ENCODE measurements at regions not wholly inside any gene's neighbourhood (a gene's known extent, or its start where the extent isn't known, plus 50 kb on each side); places are given as distances from the start of the nearest gene placed in this dataset.

DNA sequence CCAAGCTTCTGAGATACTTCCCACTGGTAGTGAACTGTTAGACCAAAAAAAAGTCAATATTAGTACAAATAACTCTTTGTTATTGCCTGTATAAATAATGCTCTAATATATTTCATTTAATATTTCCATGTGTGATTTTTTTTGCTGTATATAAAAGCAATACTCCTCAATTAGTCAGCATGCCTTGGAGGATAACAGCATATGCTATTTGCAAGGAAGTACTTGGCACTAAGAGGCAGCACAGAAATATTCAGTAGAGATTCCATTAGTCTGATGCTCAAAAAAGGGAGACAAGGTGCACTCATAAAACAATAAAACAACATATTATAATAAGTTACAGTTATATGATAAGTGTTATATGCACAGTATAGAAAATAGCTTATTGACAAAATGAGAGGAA lies 296.6 kb upstream of the MPDZ start:
- no peaks in the 10 kb centered on the region for H3K4me1 ChIP-seq (ENCODE audit: control insufficient read depth, insufficient read depth, low read length)
- BruUV-seq (replicated peaks), result no TSS peak
- in situ Hi-C loops (cut with MboI) (no loop called here), intact Hi-C loops (cut with micrococcal nuclease; ENCODE audit: unreplicated experiment) (no loop called here)
- SMC1A ChIA-PET (ENCODE audit: uncharacterized antibody, unreplicated experiment), result interaction anchor here (0.6 kb wide), 1 partner anchor 111 kb away, joined by 3 read pairs; no protein-coding TSS in a partner anchor
- no peak overlapping the region for H2AFZ ChIP-seq (ENCODE audit: control insufficient read depth, low read depth, low read length)
- H4K20me1 ChIP-seq (ENCODE audit: control insufficient read depth, insufficient read depth), result no peaks in the 10 kb centered on the region
- no peak overlapping the region for H3K9ac ChIP-seq (ENCODE audit: control insufficient read depth, insufficient read depth, low read length)
- H3K27me3 ChIP-seq (replicated peaks in 1 of 2; ENCODE audit: control insufficient read depth in 2 of 2, insufficient read depth in 2 of 2, low read length in 1 of 2), result no peaks in the 10 kb centered on the region
- TF ChIP-seq NFIC (IDR thresholded peaks at IDR 0.05; ENCODE audit: low read depth, low read length) (no peak), NR2C1 (IDR thresholded peaks at IDR 0.05) (no peak), CHD1 (IDR thresholded peaks at IDR 0.05; ENCODE audit: low read depth, low read length) (no peak), CBFB (IDR thresholded peaks at IDR 0.05; ENCODE audit: low read depth) (no peak), RAD51 (IDR thresholded peaks at IDR 0.05) (no peak), IKZF1 (conservative IDR thresholded peaks at IDR 0.05) (no peak), FOXK2 (IDR thresholded peaks at IDR 0.05) (no peak), HDAC6 (IDR thresholded peaks at IDR 0.05; ENCODE audit: unreplicated experiment) (no peak), TAF1 (IDR thresholded peaks at IDR 0.05; ENCODE audit: borderline replicate concordance, low read depth, low read length) (no peak), SMAD5 (IDR thresholded peaks at IDR 0.05; ENCODE audit: low read depth) (no peak), ATF7 (IDR thresholded peaks at IDR 0.05; ENCODE audit: low read depth) (no peak)
- TF ChIP-seq, protein P1, sequence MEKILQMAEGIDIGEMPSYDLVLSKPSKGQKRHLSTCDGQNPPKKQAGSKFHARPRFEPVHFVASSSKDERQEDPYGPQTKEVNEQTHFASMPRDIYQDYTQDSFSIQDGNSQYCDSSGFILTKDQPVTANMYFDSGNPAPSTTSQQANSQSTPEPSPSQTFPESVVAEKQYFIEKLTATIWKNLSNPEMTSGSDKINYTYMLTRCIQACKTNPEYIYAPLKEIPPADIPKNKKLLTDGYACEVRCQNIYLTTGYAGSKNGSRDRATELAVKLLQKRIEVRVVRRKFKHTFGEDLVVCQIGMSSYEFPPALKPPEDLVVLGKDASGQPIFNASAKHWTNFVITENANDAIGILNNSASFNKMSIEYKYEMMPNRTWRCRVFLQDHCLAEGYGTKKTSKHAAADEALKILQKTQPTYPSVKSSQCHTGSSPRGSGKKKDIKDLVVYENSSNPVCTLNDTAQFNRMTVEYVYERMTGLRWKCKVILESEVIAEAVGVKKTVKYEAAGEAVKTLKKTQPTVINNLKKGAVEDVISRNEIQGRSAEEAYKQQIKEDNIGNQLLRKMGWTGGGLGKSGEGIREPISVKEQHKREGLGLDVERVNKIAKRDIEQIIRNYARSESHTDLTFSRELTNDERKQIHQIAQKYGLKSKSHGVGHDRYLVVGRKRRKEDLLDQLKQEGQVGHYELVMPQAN (conservative IDR thresholded peaks at IDR 0.05), result no peak
- TF ChIP-seq, protein P2, sequence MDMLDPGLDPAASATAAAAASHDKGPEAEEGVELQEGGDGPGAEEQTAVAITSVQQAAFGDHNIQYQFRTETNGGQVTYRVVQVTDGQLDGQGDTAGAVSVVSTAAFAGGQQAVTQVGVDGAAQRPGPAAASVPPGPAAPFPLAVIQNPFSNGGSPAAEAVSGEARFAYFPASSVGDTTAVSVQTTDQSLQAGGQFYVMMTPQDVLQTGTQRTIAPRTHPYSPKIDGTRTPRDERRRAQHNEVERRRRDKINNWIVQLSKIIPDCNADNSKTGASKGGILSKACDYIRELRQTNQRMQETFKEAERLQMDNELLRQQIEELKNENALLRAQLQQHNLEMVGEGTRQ (IDR thresholded peaks at IDR 0.05; ENCODE audit: borderline replicate concordance, low read depth, low read length), result no peak
- TF ChIP-seq, protein P3, sequence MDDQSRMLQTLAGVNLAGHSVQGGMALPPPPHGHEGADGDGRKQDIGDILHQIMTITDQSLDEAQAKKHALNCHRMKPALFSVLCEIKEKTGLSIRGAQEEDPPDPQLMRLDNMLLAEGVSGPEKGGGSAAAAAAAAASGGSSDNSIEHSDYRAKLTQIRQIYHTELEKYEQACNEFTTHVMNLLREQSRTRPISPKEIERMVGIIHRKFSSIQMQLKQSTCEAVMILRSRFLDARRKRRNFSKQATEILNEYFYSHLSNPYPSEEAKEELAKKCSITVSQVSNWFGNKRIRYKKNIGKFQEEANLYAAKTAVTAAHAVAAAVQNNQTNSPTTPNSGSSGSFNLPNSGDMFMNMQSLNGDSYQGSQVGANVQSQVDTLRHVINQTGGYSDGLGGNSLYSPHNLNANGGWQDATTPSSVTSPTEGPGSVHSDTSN (IDR thresholded peaks at IDR 0.05; ENCODE audit: insufficient replicate concordance, low read depth, low read length), result no peak
- TF ChIP-seq, protein P4, sequence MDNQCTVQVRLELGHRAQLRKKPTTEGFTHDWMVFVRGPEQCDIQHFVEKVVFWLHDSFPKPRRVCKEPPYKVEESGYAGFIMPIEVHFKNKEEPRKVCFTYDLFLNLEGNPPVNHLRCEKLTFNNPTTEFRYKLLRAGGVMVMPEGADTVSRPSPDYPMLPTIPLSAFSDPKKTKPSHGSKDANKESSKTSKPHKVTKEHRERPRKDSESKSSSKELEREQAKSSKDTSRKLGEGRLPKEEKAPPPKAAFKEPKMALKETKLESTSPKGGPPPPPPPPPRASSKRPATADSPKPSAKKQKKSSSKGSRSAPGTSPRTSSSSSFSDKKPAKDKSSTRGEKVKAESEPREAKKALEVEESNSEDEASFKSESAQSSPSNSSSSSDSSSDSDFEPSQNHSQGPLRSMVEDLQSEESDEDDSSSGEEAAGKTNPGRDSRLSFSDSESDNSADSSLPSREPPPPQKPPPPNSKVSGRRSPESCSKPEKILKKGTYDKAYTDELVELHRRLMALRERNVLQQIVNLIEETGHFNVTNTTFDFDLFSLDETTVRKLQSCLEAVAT (IDR thresholded peaks at IDR 0.05), result no peak
- ATAC-seq (no peak), FAIRE-seq (no peak), DNase-seq (ENCODE audit: low read depth, low spot score) (no peak)
- no peaks in the 10 kb centered on the region for H3K36me3 ChIP-seq (ENCODE audit: control insufficient read depth in 2 of 2, insufficient read depth in 2 of 2, low read length in 1 of 2)
- H3K4me3 ChIP-seq, result no peak overlapping the region
- H3K27ac ChIP-seq (ENCODE audit: control insufficient read depth, insufficient read depth), result no peak overlapping the region
- POLR2A ChIA-PET, result no interaction called here
- no peaks in the 10 kb centered on the region for H3K9me3 ChIP-seq (replicated peaks; ENCODE audit: control insufficient read depth, insufficient read depth, low read length)
- RAD21 ChIA-PET (ENCODE audit: unreplicated experiment), result no interaction called here
- CTCF ChIA-PET, result no interaction called here
- no peaks in the 10 kb centered on the region for H3K79me2 ChIP-seq (ENCODE audit: control insufficient read depth, insufficient read depth, low read length)
- no peak overlapping the region for H3K4me2 ChIP-seq (ENCODE audit: control insufficient read depth, insufficient read depth)
